Ascending aorta (tissue), 2 donors: ENCODE measurements at regions not wholly inside any gene's neighbourhood (a gene's known extent, or its start where the extent isn't known, plus 50 kb on each side); places are given as distances from the start of the nearest gene placed in this dataset.
"Not testable (repeated sequence)": the region's sequence is repeated elsewhere in the genome, so short reads cannot be mapped to it uniquely, and the experiment has no call there.

Experiments
- DNase-seq, 2 donors: peaks; one replicate each; pipeline ENCODE4 v3.0.0-alpha.2; 2019; ENCODE audit warnings: low spot score in 2 of 2
- H3K27ac ChIP-seq, 2 donors: fragments of 200-600 bp; sonication (generic); one replicate each; pipeline ENCODE4 v1.5.1; 2016 to 2017; ENCODE audit warnings: mild to moderate bottlenecking in 1 of 2
- H3K27me3 ChIP-seq: fragments of 200-600 bp; sonication (generic); one replicate; pipeline ENCODE4 v1.5.1; 2017
- H3K36me3 ChIP-seq, 2 donors: fragments of 200-600 bp; sonication (generic); one replicate each; pipeline ENCODE4 v1.5.1; 2016
- H3K4me1 ChIP-seq, 2 donors: fragments of 200-600 bp; sonication (generic); one replicate each; pipeline ENCODE4 v1.5.1; 2016 to 2017; ENCODE audit warnings: mild to moderate bottlenecking in 1 of 2
- H3K4me3 ChIP-seq, 2 donors: fragments of 200-600 bp; sonication (generic); one replicate each; pipeline ENCODE4 v1.5.1; 2016 to 2017; ENCODE audit warnings: mild to moderate bottlenecking in 1 of 2
- H3K9me3 ChIP-seq, 2 donors: fragments of 200-600 bp; sonication (generic); one replicate each; pipeline ENCODE4 v1.5.1; 2016
- intact Hi-C: fragments of 100-400 bp; cut with DNase I; formaldehyde crosslinking; loops from one replicate; pipeline ENCODE4 v1.15.1; 2023
- TF ChIP-seq, protein P1 (sequence below), 3 experiments: fragments of 200-600 bp in 2 of 3; fragments of 450-650 bp in 1 of 3; sonication (generic) in 2 of 3; IDR thresholded peaks; one replicate each; pipeline ENCODE4 v1.5.1; 2016 to 2019; ENCODE audit warnings: antibody characterized with exemption in 3 of 3, mild to moderate bottlenecking in 1 of 3, moderate library complexity in 1 of 3

DNA sequence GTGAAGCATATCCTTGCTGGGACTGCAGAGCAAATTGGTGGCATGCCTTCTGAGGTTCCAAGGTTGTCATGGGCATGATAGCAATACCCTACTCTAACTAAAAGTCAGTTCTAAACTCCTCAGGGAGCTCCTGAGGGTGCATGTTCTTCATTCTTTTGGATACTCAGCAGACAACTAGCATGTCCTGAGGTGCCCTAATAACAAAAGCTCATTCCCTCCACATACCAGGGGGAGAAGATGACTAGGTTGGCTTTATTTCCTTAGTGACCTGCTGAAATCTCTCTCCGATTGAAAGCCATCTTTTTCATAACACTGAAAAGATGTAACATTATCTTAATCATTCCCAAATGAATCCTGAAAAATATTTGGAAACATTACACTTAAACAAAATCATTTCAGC is 188.7 kb upstream of the IGF1 start:
- Histone ChIP-seq H3K4me3 (no peak overlapping the region), H3K27me3 (no peaks in the 10 kb centered on the region), H3K27ac (no peak overlapping the region), H3K36me3 (no peaks in the 10 kb centered on the region), H3K9me3 (peaks cover 0 to 7% of the 10 kb centered on the region in 2 donors), H3K4me1 (no peaks in the 10 kb centered on the region)
- intact Hi-C loops = no loop called here
- no peak for DNase-seq
- TF ChIP-seq, protein P1, sequence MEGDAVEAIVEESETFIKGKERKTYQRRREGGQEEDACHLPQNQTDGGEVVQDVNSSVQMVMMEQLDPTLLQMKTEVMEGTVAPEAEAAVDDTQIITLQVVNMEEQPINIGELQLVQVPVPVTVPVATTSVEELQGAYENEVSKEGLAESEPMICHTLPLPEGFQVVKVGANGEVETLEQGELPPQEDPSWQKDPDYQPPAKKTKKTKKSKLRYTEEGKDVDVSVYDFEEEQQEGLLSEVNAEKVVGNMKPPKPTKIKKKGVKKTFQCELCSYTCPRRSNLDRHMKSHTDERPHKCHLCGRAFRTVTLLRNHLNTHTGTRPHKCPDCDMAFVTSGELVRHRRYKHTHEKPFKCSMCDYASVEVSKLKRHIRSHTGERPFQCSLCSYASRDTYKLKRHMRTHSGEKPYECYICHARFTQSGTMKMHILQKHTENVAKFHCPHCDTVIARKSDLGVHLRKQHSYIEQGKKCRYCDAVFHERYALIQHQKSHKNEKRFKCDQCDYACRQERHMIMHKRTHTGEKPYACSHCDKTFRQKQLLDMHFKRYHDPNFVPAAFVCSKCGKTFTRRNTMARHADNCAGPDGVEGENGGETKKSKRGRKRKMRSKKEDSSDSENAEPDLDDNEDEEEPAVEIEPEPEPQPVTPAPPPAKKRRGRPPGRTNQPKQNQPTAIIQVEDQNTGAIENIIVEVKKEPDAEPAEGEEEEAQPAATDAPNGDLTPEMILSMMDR (IDR thresholded peaks at IDR 0.05) = no peak

DNA sequence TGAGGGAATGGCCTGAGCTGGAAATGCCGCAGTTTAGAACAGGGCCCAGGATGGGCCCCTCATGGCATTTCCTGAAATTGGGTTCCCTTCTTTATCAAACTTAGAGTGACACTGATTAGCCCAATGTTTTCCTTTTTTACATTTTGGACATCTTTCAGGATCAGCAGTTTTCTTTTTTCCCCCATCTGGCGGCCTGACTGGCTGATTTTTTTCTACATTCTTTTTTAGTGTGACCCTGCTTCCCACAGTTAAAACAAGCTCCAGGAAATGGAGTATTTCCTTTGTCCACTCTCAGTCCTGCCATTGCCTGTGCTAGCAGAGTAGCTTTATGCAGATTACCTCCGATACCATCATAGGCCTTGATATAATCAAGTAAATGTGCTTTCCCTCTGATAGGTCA is 185.8 kb upstream of the IGF1 start:
- intact Hi-C loops, H3K27ac ChIP-seq: not testable (repeated sequence)

DNA sequence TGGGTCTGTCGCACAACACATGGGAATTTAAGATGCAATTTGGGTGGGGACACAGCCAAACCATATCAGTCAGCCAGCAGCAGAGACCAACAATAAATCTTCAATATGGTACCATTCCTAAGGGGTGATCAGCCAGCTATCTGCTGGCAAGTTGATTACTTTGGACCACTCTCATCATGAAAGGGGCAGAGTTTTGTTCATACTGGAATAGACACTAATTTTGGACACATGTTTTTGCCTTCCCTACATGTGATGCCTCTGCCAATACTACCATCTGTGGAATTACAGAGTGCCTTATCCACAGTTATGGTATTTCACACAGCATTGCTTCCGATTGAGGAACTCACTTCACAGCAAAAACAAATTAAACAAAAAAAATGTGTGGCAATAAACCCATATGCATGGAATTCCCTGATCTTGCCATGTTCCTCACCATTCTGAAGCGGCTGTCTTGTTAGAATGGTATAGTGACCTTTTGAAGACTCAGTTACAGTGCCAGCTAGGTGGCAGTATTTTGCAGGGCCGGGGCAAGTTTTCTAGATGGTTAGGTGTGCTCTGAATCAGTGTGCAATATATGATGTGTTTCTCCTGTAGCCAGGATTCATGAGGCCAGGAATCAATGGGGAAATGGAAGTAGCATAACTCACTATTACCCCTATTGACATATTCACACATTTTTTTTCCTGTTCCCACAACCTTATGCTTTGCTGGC is 179.0 kb upstream of the IGF1 start:
- Histone ChIP-seq H3K9me3 (no peaks in the 10 kb centered on the region), H3K27ac (no peak overlapping the region), H3K27me3 (no peaks in the 10 kb centered on the region), H3K36me3 (no peaks in the 10 kb centered on the region), H3K4me3 (no peak overlapping the region), H3K4me1 (no peaks in the 10 kb centered on the region)
- TF ChIP-seq, protein P1 (IDR thresholded peaks at IDR 0.05) = no peak
- intact Hi-C loops = no loop called here
- DNase-seq = no peak

More for the DNA sequence above, 185.8 kb upstream of the IGF1 start:
- DNase-seq, H3K36me3 ChIP-seq, H3K9me3 ChIP-seq, H3K27me3 ChIP-seq, H3K4me1 ChIP-seq, H3K4me3 ChIP-seq: not testable (repeated sequence)

DNA sequence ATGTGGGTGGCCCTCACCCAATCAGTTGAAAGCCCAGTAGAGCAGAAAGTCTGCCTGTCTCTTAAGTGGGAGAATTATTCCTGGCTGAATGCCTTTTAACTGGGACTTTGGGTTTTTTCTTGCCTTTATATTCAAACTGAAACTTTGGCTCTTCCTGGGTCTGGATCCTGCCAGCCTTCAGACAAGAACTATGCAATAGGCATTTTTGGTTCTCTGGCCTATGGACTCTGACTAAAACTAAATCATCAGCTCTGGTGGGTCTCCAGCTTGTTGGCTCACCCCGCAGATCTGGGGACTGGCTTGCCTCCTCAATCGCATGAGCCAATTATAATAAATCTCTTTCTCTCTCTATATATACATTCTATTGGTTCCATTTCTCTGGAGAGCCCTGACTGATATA is 173.0 kb upstream of the IGF1 start:
- intact Hi-C loops = no loop called here
- Histone ChIP-seq H3K27me3 (no peaks in the 10 kb centered on the region), H3K4me3 (no peak overlapping the region), H3K36me3 (no peaks in the 10 kb centered on the region), H3K4me1 (no peaks in the 10 kb centered on the region), H3K27ac (no peak overlapping the region), H3K9me3 (no peaks in the 10 kb centered on the region)
- no peak for DNase-seq
- TF ChIP-seq, protein P1 (IDR thresholded peaks at IDR 0.05) = no peak

DNA sequence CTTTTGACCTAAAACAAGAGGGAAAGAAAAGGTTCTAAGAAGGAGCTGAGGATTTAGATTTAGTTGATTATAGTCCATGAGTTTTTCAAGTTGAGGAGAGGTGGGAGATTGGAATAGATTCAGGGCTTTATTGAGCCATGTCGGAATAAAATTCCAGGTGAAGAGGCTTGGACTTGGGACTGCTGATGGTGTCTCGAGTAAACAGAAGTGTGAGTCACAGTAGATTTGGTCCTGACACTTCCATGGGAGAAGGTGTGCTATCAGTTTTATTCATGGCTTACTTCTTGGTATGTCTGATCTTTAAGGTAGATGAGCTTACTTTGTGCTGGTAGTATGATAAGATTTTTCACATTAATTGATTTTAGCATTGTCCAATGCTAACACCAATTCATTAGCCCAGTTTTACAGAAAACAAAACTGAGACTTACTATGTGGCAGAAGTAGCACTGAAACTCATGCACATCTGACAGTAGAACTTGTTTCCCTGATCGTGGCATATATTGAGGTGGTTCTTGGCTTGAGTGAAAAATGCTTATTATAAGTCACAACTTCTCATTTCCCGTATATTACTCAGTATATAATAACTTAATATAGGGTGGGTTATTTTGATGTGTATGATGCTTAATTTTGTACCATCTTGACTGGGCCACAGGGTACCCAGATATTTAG is 172.4 kb upstream of the IGF1 start:
- TF ChIP-seq, protein P1 (IDR thresholded peaks at IDR 0.05) = no peak
- intact Hi-C loops = no loop called here
- Histone ChIP-seq H3K4me3 (no peak overlapping the region), H3K27me3 (no peaks in the 10 kb centered on the region), H3K27ac (no peak overlapping the region), H3K9me3 (no peaks in the 10 kb centered on the region), H3K4me1 (no peaks in the 10 kb centered on the region), H3K36me3 (no peaks in the 10 kb centered on the region)
- no peak for DNase-seq

DNA sequence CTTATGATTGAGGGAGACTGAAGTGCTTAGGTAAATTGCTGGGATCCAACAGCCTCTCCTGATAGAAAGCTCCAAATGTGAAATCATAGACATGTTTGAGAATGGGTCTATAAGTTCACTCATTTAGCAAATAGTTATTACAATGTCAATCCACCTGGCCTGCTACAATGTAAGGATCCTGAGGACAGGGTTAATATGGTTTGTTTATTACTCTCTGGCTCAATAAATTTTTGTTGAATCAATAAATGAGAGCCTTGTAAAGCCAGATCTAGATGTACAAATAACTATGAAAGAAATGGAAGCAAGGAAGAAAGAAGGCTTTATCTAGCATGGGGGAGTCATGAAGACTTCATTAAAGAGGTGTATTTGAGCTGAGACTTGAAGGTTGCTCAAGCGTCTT is 165.6 kb upstream of the IGF1 start:
- H3K4me1 ChIP-seq = no peaks in the 10 kb centered on the region
- H3K9me3 ChIP-seq = no peaks in the 10 kb centered on the region
- DNase-seq = no peak
- intact Hi-C loops = no loop called here
- H3K27ac ChIP-seq = no peak overlapping the region
- TF ChIP-seq, protein P1 (IDR thresholded peaks at IDR 0.05) = no peak
- no peaks in the 10 kb centered on the region for H3K27me3 ChIP-seq
- no peak overlapping the region for H3K4me3 ChIP-seq
- no peaks in the 10 kb centered on the region for H3K36me3 ChIP-seq
